Tibial nerve (tissue), 4 donors: ENCODE measurements at regions not wholly inside any gene's neighbourhood (a gene's known extent, or its start where the extent isn't known, plus 50 kb on each side); places are given as distances from the start of the nearest gene placed in this dataset.
"Not testable (repeated sequence)": the region's sequence is repeated elsewhere in the genome, so short reads cannot be mapped to it uniquely, and the experiment has no call there.

Experiments
- DNase-seq, 2 donors: peaks; one replicate each; pipeline ENCODE4 v3.0.0-alpha.2; 2019; ENCODE audit warnings: low spot score in 2 of 2
- H3K27ac ChIP-seq, 4 donors: fragments of 200-600 bp; sonication (generic) in 3 of 4; one replicate each; pipeline ENCODE4 v1.5.1; 2017 to 2019; ENCODE audit warnings: mild to moderate bottlenecking in 1 of 4
- H3K27me3 ChIP-seq, 2 donors: fragments of 200-600 bp; sonication (generic) in 1 of 2; one replicate each; pipeline versions ENCODE4 v1.5.1 to v1.6.0; 2017 to 2019
- H3K36me3 ChIP-seq, 3 donors: fragments of 200-600 bp; sonication (generic); one replicate each; pipeline ENCODE4 v1.5.1; 2018 to 2019
- H3K4me1 ChIP-seq, 4 donors: fragments of 200-600 bp; sonication (generic) in 3 of 4; one replicate each; pipeline ENCODE4 v1.5.1; 2017 to 2019
- H3K4me3 ChIP-seq, 4 donors: fragments of 200-600 bp; sonication (generic) in 3 of 4; one replicate each; pipeline ENCODE4 v1.5.1; 2017 to 2019; ENCODE audit warnings: mild to moderate bottlenecking in 1 of 4, moderate library complexity in 1 of 4
- H3K9me3 ChIP-seq, 4 donors: fragments of 200-600 bp; sonication (generic) in 3 of 4; one replicate each; pipeline ENCODE4 v1.5.1; 2017 to 2019
- CTCF ChIP-seq, 5 experiments: fragments of 200-600 bp in 3 of 5; fragments of 450-650 bp in 2 of 5; sonication (generic) in 3 of 5; IDR thresholded peaks; one replicate each; pipeline ENCODE4 v1.5.1; 2016 to 2019; ENCODE audit warnings: antibody characterized with exemption in 5 of 5, mild to moderate bottlenecking in 3 of 5, moderate library complexity in 2 of 5
- EP300 ChIP-seq, 2 donors: sonication (generic); formaldehyde crosslinking; IDR thresholded peaks; one replicate each; pipeline ENCODE4 v1.6.1; 2017; ENCODE audit warnings: antibody characterized with exemption in 2 of 2, mild to moderate bottlenecking in 1 of 2
- POLR2A ChIP-seq, 2 donors: fragments of 450-650 bp; IDR thresholded peaks; one replicate each; pipeline ENCODE4 v1.6.1; 2017; ENCODE audit warnings: antibody characterized with exemption in 2 of 2, mild to moderate bottlenecking in 2 of 2, moderate library complexity in 2 of 2
- WGBS, 2 donors: methylation state at CpG; one replicate each; pipeline ENCODE4 v1.1.5; 2018; 5-methylcytosine and 5-hydroxymethylcytosine counted together

- no peaks in the 10 kb centered on the region for H3K9me3 ChIP-seq
- H3K4me1 ChIP-seq: no peaks in the 10 kb centered on the region
- no peak for DNase-seq
- no peak overlapping the region for H3K4me3 ChIP-seq
- TF ChIP-seq CTCF (IDR thresholded peaks at IDR 0.05): no peak
- TF ChIP-seq POLR2A (IDR thresholded peaks at IDR 0.05): no peak
- TF ChIP-seq EP300 (IDR thresholded peaks at IDR 0.05): no peak
- H3K36me3 ChIP-seq: no peaks in the 10 kb centered on the region
- no peaks in the 10 kb centered on the region for H3K27me3 ChIP-seq
- H3K27ac ChIP-seq: no peak overlapping the region
- WGBS, 2 donors: 88 to 91% methylated on average over 1 of the region's 1 CpG
Measured at GRCh38 chr3:159032311-159032710, 230.5 kb downstream of the MFSD1 start.

GRCh38 chr3:159038405-159038804 is 236.6 kb downstream of the MFSD1 start:
- TF ChIP-seq EP300 (IDR thresholded peaks at IDR 0.05) (no peak), POLR2A (IDR thresholded peaks at IDR 0.05) (no peak), CTCF (IDR thresholded peaks at IDR 0.05) (no peak)
- Histone ChIP-seq H3K27ac (no peak overlapping the region), H3K36me3 (no peaks in the 10 kb centered on the region), H3K4me1 (no peaks in the 10 kb centered on the region), H3K27me3 (no peaks in the 10 kb centered on the region), H3K4me3 (no peak overlapping the region), H3K9me3 (no peaks in the 10 kb centered on the region)
- 43 to 57% methylated on average over 2 of the region's 2 CpGs for WGBS, 2 donors
- no peak for DNase-seq

- TF ChIP-seq CTCF (IDR thresholded peaks at IDR 0.05) (no peak), EP300 (IDR thresholded peaks at IDR 0.05) (no peak), POLR2A (IDR thresholded peaks at IDR 0.05) (no peak)
- Histone ChIP-seq H3K9me3 (no peaks in the 10 kb centered on the region), H3K27me3 (no peaks in the 10 kb centered on the region), H3K27ac (no peak overlapping the region), H3K4me3 (no peak overlapping the region), H3K4me1 (no peaks in the 10 kb centered on the region), H3K36me3 (no peaks in the 10 kb centered on the region)
- DNase-seq: no peak
- 54 to 55% methylated on average over 2 of the region's 2 CpGs for WGBS, 2 donors
Measured at GRCh38 chr3:159039286-159039685, 237.4 kb downstream of the MFSD1 start.

- Histone ChIP-seq H3K9me3 (no peaks in the 10 kb centered on the region), H3K27me3 (no peaks in the 10 kb centered on the region), H3K27ac (no peak overlapping the region), H3K4me1 (no peaks in the 10 kb centered on the region), H3K4me3 (no peak overlapping the region), H3K36me3 (no peaks in the 10 kb centered on the region)
- 48 to 53% methylated on average over 5 of the region's 5 CpGs for WGBS, 2 donors
- TF ChIP-seq EP300 (IDR thresholded peaks at IDR 0.05): no peak
- no peak for TF ChIP-seq CTCF (IDR thresholded peaks at IDR 0.05)
- TF ChIP-seq POLR2A (IDR thresholded peaks at IDR 0.05): no peak
- no peak for DNase-seq
Measured at GRCh38 chr3:159045279-159045885, 243.5 kb downstream of the MFSD1 start.

- H3K36me3 ChIP-seq: no peaks in the 10 kb centered on the region
- H3K27me3 ChIP-seq: no peaks in the 10 kb centered on the region
- H3K27ac ChIP-seq: no peak overlapping the region
- TF ChIP-seq EP300 (IDR thresholded peaks at IDR 0.05) (no peak), CTCF (IDR thresholded peaks at IDR 0.05) (no peak), POLR2A (IDR thresholded peaks at IDR 0.05) (no peak)
- no peaks in the 10 kb centered on the region for H3K9me3 ChIP-seq
- 86 to 88% methylated on average over 3 of the region's 3 CpGs for WGBS, 2 donors
- DNase-seq: no peak
- H3K4me1 ChIP-seq: no peaks in the 10 kb centered on the region
- H3K4me3 ChIP-seq: no peak overlapping the region
Measured at GRCh38 chr3:159047361-159047760, 245.5 kb downstream of the MFSD1 start.

- 73 to 77% methylated on average over 1 of the region's 1 CpG for WGBS, 2 donors
- not testable (repeated sequence) for H3K27me3 ChIP-seq
Measured at GRCh38 chr3:159052494-159052893, 250.6 kb downstream of the MFSD1 start.

More at GRCh38 chr3:159052494-159052893, 250.6 kb downstream of the MFSD1 start:
- H3K4me3 ChIP-seq, H3K27ac ChIP-seq, H3K36me3 ChIP-seq, H3K9me3 ChIP-seq, H3K4me1 ChIP-seq, DNase-seq: not testable (repeated sequence)
